ENCODE measurements at regions not wholly inside any gene's neighbourhood (a gene's known extent, or its start where the extent isn't known, plus 50 kb on each side); places are given as distances from the start of the nearest gene placed in this dataset.

DNA sequence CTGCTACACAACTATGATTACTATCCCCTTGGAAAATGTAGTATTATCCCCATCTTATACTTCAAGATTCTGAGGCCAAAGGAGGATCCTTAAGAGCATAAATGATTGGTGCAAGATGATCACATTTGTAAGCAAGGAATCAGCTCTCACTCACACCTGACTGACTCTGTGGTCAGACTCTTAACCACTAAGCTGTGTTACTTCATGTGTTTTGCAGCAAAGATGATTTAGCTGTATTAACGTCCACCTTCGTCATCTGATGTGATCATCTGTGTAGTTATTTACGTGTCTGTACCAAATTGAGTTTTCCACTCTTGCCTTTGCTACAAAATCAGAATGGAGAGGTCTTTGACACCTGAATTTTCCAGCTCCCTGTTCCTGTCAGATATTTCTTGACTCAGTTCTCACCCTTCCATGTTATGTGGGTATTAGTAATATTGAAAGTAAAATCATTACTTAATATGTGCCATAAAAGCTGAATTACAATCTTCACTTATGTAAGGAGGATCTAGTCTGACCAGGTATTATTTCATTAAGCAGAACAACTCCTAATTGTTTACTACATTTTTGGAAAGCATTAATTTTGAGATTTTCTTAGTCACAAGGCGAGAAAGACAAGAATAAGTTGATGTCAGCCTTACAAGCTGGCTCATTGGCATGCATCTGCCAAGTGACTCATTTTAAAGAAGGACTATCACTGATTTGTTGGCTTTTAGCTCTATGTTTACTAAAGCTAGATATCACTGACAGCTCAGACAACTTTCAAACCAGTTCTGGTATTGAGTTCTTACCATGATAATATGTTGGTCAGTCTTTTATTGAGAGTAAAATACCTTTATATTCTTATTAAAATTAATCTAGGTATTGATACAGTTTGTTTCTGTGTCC is 1279.8 kb upstream of the PCDH9 start:
- TF ChIP-seq CTCF (IDR thresholded peaks at IDR 0.05) (no peak), POLR2A (IDR thresholded peaks at IDR 0.05) (no peak)

All from heart left ventricle (tissue), 13 donors.